GM12873 (cell line): ENCODE measurements at regions not wholly inside any gene's neighbourhood (a gene's known extent, or its start where the extent isn't known, plus 50 kb on each side); places are given as distances from the start of the nearest gene placed in this dataset.

ENCODE experiments used
- CTCF ChIP-seq: IDR thresholded peaks from 2 replicates; pipeline ENCODE4 v1.5.1; 2012; ENCODE audit warnings: low read depth, mild to moderate bottlenecking, moderate library complexity, low read length, control low read depth; ENCODE audit not compliant: insufficient read depth; ENCODE audit errors: missing control alignments

GRCh38 chr6:23910420-23910819 lies 215.6 kb upstream of the NRSN1 start:
- no peak for TF ChIP-seq CTCF

GRCh38 chr6:23927935-23928334 lies 198.1 kb upstream of the NRSN1 start:
- no peak for TF ChIP-seq CTCF

GRCh38 chr6:23929201-23929600 lies 196.8 kb upstream of the NRSN1 start:
- TF ChIP-seq CTCF = no peak

GRCh38 chr6:23940466-23940865 lies 185.5 kb upstream of the NRSN1 start:
- TF ChIP-seq CTCF = no peak

GRCh38 chr6:23951691-23952090 lies 174.3 kb upstream of the NRSN1 start:
- no peak for TF ChIP-seq CTCF

- TF ChIP-seq CTCF = no peak
Measured at GRCh38 chr6:23952245-23952644, 173.8 kb upstream of the NRSN1 start.

- TF ChIP-seq CTCF = no peak
Measured at GRCh38 chr6:23953976-23954375, 172.0 kb upstream of the NRSN1 start.
